ENCODE measurements at regions not wholly inside any gene's neighbourhood (a gene's known extent, or its start where the extent isn't known, plus 50 kb on each side); places are given as distances from the start of the nearest gene placed in this dataset.

- Histone ChIP-seq H3K9me3 (no peaks in the 10 kb centered on the region), H3K27me3 (no peaks in the 10 kb centered on the region), H3K4me3 (no peak overlapping the region), H3K27ac (no peak overlapping the region), H3K4me1 (no peaks in the 10 kb centered on the region), H3K36me3 (no peaks in the 10 kb centered on the region)
- TF ChIP-seq POLR2A (IDR thresholded peaks at IDR 0.05) (no peak), CTCF (IDR thresholded peaks at IDR 0.05) (no peak)
- DNase-seq = no peak
Measured at GRCh38 chr3:184440151-184440550, 60.3 kb downstream of the CHRD start.

GRCh38 chr3:184441202-184441900, 61.5 kb downstream of the CHRD start:
- no peaks in the 10 kb centered on the region for H3K9me3 ChIP-seq
- TF ChIP-seq POLR2A (IDR thresholded peaks at IDR 0.05) (no peak), CTCF (IDR thresholded peaks at IDR 0.05) (no peak)
- DNase-seq = no peak
- no peak overlapping the region for H3K4me3 ChIP-seq
- H3K36me3 ChIP-seq = no peaks in the 10 kb centered on the region
- no peak overlapping the region for H3K27ac ChIP-seq
- H3K27me3 ChIP-seq = no peaks in the 10 kb centered on the region
- H3K4me1 ChIP-seq = no peaks in the 10 kb centered on the region

- DNase-seq = no peak
- no peaks in the 10 kb centered on the region for H3K4me1 ChIP-seq
- H3K9me3 ChIP-seq = no peaks in the 10 kb centered on the region
- no peaks in the 10 kb centered on the region for H3K36me3 ChIP-seq
- no peaks in the 10 kb centered on the region for H3K27me3 ChIP-seq
- TF ChIP-seq POLR2A (IDR thresholded peaks at IDR 0.05) (no peak), CTCF (IDR thresholded peaks at IDR 0.05) (no peak)
- H3K4me3 ChIP-seq = no peak overlapping the region
- H3K27ac ChIP-seq = no peak overlapping the region
Measured at GRCh38 chr3:184443364-184443763, 63.5 kb downstream of the CHRD start.

- H3K9me3 ChIP-seq = no peaks in the 10 kb centered on the region
- no peak for TF ChIP-seq CTCF (IDR thresholded peaks at IDR 0.05)
- TF ChIP-seq POLR2A (IDR thresholded peaks at IDR 0.05) = no peak
- no peaks in the 10 kb centered on the region for H3K36me3 ChIP-seq
- DNase-seq = no peak
- H3K4me1 ChIP-seq = no peaks in the 10 kb centered on the region
- H3K4me3 ChIP-seq = no peak overlapping the region
- no peak overlapping the region for H3K27ac ChIP-seq
- H3K27me3 ChIP-seq = no peaks in the 10 kb centered on the region
Measured at GRCh38 chr3:184443831-184444230, 64.0 kb downstream of the CHRD start.

GRCh38 chr3:184448321-184449160, 68.7 kb downstream of the CHRD start:
- TF ChIP-seq POLR2A (IDR thresholded peaks at IDR 0.05) = no peak
- TF ChIP-seq CTCF (IDR thresholded peaks at IDR 0.05) = no peak
- H3K4me1 ChIP-seq = no peaks in the 10 kb centered on the region
- no peaks in the 10 kb centered on the region for H3K27me3 ChIP-seq
- no peak overlapping the region for H3K4me3 ChIP-seq
- H3K36me3 ChIP-seq = no peaks in the 10 kb centered on the region
- H3K9me3 ChIP-seq = no peaks in the 10 kb centered on the region
- DNase-seq = no peak
- no peak overlapping the region for H3K27ac ChIP-seq

All from Peyer's patch (tissue), 4 donors.